Astrocyte (in vitro differentiated cells and primary cell): ENCODE measurements at regions not wholly inside any gene's neighbourhood (a gene's known extent, or its start where the extent isn't known, plus 50 kb on each side); places are given as distances from the start of the nearest gene placed in this dataset.

Experiments used
- CTCF ChIP-seq: IDR thresholded peaks from 2 replicates; pipeline ENCODE4 v1.5.1; 2011; ENCODE audit warnings: low read depth, mild to moderate bottlenecking, inconsistent platforms, low read length, moderate library complexity; ENCODE audit not compliant: insufficient read depth
- EZH2 ChIP-seq: IDR thresholded peaks from 2 replicates; pipeline ENCODE4 v1.6.1; 2012; ENCODE audit warnings: mild to moderate bottlenecking, low read length, inconsistent platforms; ENCODE audit not compliant: insufficient read depth

GRCh38 chr9:102642651-102643050 lies 352.5 kb upstream of the CYLC2 start:
- TF ChIP-seq CTCF (no peak), EZH2 (no peak)
